ENCODE measurements at regions not wholly inside any gene's neighbourhood (a gene's known extent, or its start where the extent isn't known, plus 50 kb on each side); places are given as distances from the start of the nearest gene placed in this dataset.

- Histone ChIP-seq H3K4me3 (no peak overlapping the region), H3K27ac (no peak overlapping the region)
Observed at GRCh38 chr5:12022444-12022843, 118.2 kb upstream of the CTNND2 start.

- no peak overlapping the region for H3K4me3 ChIP-seq
- H3K27ac ChIP-seq, result no peak overlapping the region
Observed at GRCh38 chr5:12019306-12019705, 115.1 kb upstream of the CTNND2 start.

GRCh38 chr5:12017007-12017406, 112.8 kb upstream of the CTNND2 start:
- H3K4me3 ChIP-seq, result no peak overlapping the region
- no peak overlapping the region for H3K27ac ChIP-seq

GRCh38 chr5:12016159-12016746, 112.0 kb upstream of the CTNND2 start:
- H3K4me3 ChIP-seq, result no peak overlapping the region

GRCh38 chr5:12013351-12013750, 109.1 kb upstream of the CTNND2 start:
- Histone ChIP-seq H3K4me3 (no peak overlapping the region), H3K27ac (no peak overlapping the region)

More at GRCh38 chr5:12016159-12016746, 112.0 kb upstream of the CTNND2 start:
- no peak overlapping the region for H3K27ac ChIP-seq

GRCh38 chr5:12003680-12004079, 99.4 kb upstream of the CTNND2 start:
- H3K4me3 ChIP-seq, result no peak overlapping the region
- H3K27ac ChIP-seq, result no peak overlapping the region

GRCh38 chr5:11998397-11998796, 94.2 kb upstream of the CTNND2 start:
- no peak overlapping the region for H3K4me3 ChIP-seq

GRCh38 chr5:11997942-11998341, 93.7 kb upstream of the CTNND2 start:
- H3K4me3 ChIP-seq, result no peak overlapping the region
- no peak overlapping the region for H3K27ac ChIP-seq

More at GRCh38 chr5:11998397-11998796, 94.2 kb upstream of the CTNND2 start:
- H3K27ac ChIP-seq, result no peak overlapping the region

- Histone ChIP-seq H3K27ac (no peak overlapping the region), H3K4me3 (no peak overlapping the region)
Observed at GRCh38 chr5:11992518-11992917, 88.3 kb upstream of the CTNND2 start.

- H3K4me3 ChIP-seq, result no peak overlapping the region
- no peak overlapping the region for H3K27ac ChIP-seq
Observed at GRCh38 chr5:11985993-11986392, 81.7 kb upstream of the CTNND2 start.

- no peak overlapping the region for H3K4me3 ChIP-seq
- H3K27ac ChIP-seq, result no peak overlapping the region
Observed at GRCh38 chr5:11984196-11984595, 80.0 kb upstream of the CTNND2 start.

- Histone ChIP-seq H3K4me3 (no peak overlapping the region), H3K27ac (no peak overlapping the region)
Observed at GRCh38 chr5:11981986-11982385, 77.7 kb upstream of the CTNND2 start.

GRCh38 chr5:11977904-11978303, 73.7 kb upstream of the CTNND2 start:
- Histone ChIP-seq H3K4me3 (no peak overlapping the region), H3K27ac (no peak overlapping the region)

- H3K4me3 ChIP-seq, result no peak overlapping the region
- H3K27ac ChIP-seq, result no peak overlapping the region
Observed at GRCh38 chr5:11973469-11973868, 69.2 kb upstream of the CTNND2 start.

- H3K4me3 ChIP-seq, result no peak overlapping the region
Observed at GRCh38 chr5:11963227-11963626, 59.0 kb upstream of the CTNND2 start.

GRCh38 chr5:11962122-11962521, 57.9 kb upstream of the CTNND2 start:
- Histone ChIP-seq H3K27ac (no peak overlapping the region), H3K4me3 (no peak overlapping the region)

More at GRCh38 chr5:11963227-11963626, 59.0 kb upstream of the CTNND2 start:
- no peak overlapping the region for H3K27ac ChIP-seq

GRCh38 chr5:11958321-11958720, 54.1 kb upstream of the CTNND2 start:
- Histone ChIP-seq H3K4me3 (no peak overlapping the region), H3K27ac (no peak overlapping the region)

GRCh38 chr5:11955331-11955730, 51.1 kb upstream of the CTNND2 start:
- Histone ChIP-seq H3K27ac (no peak overlapping the region), H3K4me3 (no peak overlapping the region)
